ENCODE measurements at regions not wholly inside any gene's neighbourhood (a gene's known extent, or its start where the extent isn't known, plus 50 kb on each side); places are given as distances from the start of the nearest gene placed in this dataset.

DNA sequence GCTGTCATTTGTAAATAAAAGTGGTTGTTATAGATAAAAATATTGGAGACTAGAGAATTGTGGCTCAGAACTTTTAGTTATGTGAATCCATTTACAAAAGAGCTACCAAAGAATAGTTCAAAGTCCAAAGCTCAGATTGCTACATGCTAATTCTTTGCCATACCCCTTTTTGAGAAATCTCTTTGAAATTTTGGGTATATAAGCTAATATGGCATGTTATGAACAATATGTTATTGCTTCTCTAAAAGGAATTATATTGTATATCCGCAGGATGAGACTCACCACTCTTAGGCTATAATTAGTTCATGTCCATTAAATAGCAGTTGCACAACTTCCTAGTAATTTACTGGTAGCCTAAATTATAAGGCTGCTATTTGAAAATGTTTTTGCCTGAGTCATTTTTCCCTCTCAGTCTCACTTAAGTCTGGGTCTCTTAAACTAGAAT is 178.0 kb downstream of the ZNF281 start:
- TF ChIP-seq, protein P1, sequence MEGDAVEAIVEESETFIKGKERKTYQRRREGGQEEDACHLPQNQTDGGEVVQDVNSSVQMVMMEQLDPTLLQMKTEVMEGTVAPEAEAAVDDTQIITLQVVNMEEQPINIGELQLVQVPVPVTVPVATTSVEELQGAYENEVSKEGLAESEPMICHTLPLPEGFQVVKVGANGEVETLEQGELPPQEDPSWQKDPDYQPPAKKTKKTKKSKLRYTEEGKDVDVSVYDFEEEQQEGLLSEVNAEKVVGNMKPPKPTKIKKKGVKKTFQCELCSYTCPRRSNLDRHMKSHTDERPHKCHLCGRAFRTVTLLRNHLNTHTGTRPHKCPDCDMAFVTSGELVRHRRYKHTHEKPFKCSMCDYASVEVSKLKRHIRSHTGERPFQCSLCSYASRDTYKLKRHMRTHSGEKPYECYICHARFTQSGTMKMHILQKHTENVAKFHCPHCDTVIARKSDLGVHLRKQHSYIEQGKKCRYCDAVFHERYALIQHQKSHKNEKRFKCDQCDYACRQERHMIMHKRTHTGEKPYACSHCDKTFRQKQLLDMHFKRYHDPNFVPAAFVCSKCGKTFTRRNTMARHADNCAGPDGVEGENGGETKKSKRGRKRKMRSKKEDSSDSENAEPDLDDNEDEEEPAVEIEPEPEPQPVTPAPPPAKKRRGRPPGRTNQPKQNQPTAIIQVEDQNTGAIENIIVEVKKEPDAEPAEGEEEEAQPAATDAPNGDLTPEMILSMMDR (IDR thresholded peaks at IDR 0.05; ENCODE audit: borderline replicate concordance, extremely low read depth, low read length, poor library complexity, severe bottlenecking), result no peak
- no peak for TF ChIP-seq EZH2 (IDR thresholded peaks at IDR 0.05; ENCODE audit: borderline replicate concordance, low read depth, low read length, severe bottlenecking)
